Psoas muscle (tissue), 7 donors: ENCODE measurements at regions not wholly inside any gene's neighbourhood (a gene's known extent, or its start where the extent isn't known, plus 50 kb on each side); places are given as distances from the start of the nearest gene placed in this dataset.

ENCODE experiments used
- ATAC-seq, 4 donors: fragments of 200-7000 bp; cut with Tn5 transposase; one replicate each; pipeline ENCODE4 v1.9.1; 2020; ENCODE audit warnings: moderate library complexity in 3 of 4, mild to moderate bottlenecking in 2 of 4
- DNase-seq, 2 donors: peaks; one replicate each; pipeline ENCODE4 v3.0.0-alpha.2; 2020
- H3K27ac ChIP-seq: fragments of 200-600 bp; one replicate; pipeline ENCODE4 v1.8.0; 2022
- H3K27me3 ChIP-seq, 3 donors: fragments of 200-600 bp in 1 of 3; one replicate each; pipeline versions ENCODE4 v1.6.1 to v1.8.0; 2013 to 2022; ENCODE audit warnings: low read length in 2 of 3, mild to moderate bottlenecking in 2 of 3, moderate library complexity in 1 of 3; ENCODE audit not compliant: insufficient read depth in 3 of 3
- H3K36me3 ChIP-seq, 2 donors: fragments of 200-600 bp in 1 of 2; one replicate each; pipeline versions ENCODE4 v1.6.1 to v1.8.0; 2013 to 2022; ENCODE audit warnings: low read depth in 1 of 2, mild to moderate bottlenecking in 1 of 2, moderate library complexity in 1 of 2; ENCODE audit not compliant: insufficient read depth in 1 of 2
- H3K4me1 ChIP-seq: fragments of 200-600 bp; one replicate; pipeline ENCODE4 v1.8.0; 2022
- H3K4me3 ChIP-seq: fragments of 200-600 bp; one replicate; pipeline ENCODE4 v1.8.0; 2022; ENCODE audit warnings: mild to moderate bottlenecking
- H3K9me3 ChIP-seq: fragments of 200-600 bp; one replicate; pipeline ENCODE4 v1.8.0; 2022
- CTCF ChIP-seq: fragments of 200-600 bp; IDR thresholded peaks from one replicate; pipeline ENCODE4 v1.8.0; 2022; ENCODE audit warnings: antibody characterized with exemption
- WGBS, 3 donors: extraction: QIAGEN DNeasy Blood & Tissue Kit; methylation state at CpG; one replicate each; pipeline versions ENCODE4 v1.1.6 to v1.1.7; 2013; 5-methylcytosine and 5-hydroxymethylcytosine counted together
- intact Hi-C, 2 donors: fragments of 100-400 bp; cut with DNase I; formaldehyde crosslinking; loops; one replicate each; pipeline versions ENCODE4 v1.11.0 to v1.14.2; 2022
- donor health status: healthy with polysubstance abuse.
- donor health status: DM: no; HTN: no; CAD: no; lungs with moderate emphysema.
- donor health status: Bipolar disorder and iron deficiency.
- donor health status: healthy.
- donor health status: DM: yes; HTN: yes; CAD: no.
- donor health status: DM: no; HTN: no; CAD: no.
- donor health status: DM: yes; HTN: yes; CAD: no.

- DNase-seq (no peak), ATAC-seq (no peak)
- intact Hi-C loops = no loop called here
- Histone ChIP-seq H3K4me3 (no peak overlapping the region), H3K4me1 (no peaks in the 10 kb centered on the region), H3K9me3 (no peaks in the 10 kb centered on the region), H3K27ac (no peak overlapping the region), H3K27me3 (no peaks in the 10 kb centered on the region), H3K36me3 (no peaks in the 10 kb centered on the region)
- 74 to 82% (median 79%) methylated on average over 2 of the region's 2 CpGs for WGBS, 3 donors
- no peak for TF ChIP-seq CTCF
Measured at GRCh38 chr3:31285833-31286486, 246.8 kb upstream of the STT3B start.

GRCh38 chr3:31288224-31288623 lies 244.5 kb upstream of the STT3B start:
- Histone ChIP-seq H3K4me3 (no peak overlapping the region), H3K9me3 (no peaks in the 10 kb centered on the region), H3K27me3 (no peaks in the 10 kb centered on the region), H3K27ac (no peak overlapping the region), H3K36me3 (no peaks in the 10 kb centered on the region), H3K4me1 (no peaks in the 10 kb centered on the region)
- TF ChIP-seq CTCF = no peak
- intact Hi-C loops = no loop called here
- WGBS, 3 donors = 91 to 93% (median 91%) methylated on average over 9 of the region's 9 CpGs
- ATAC-seq (no peak), DNase-seq (no peak)

- Histone ChIP-seq H3K4me1 (no peaks in the 10 kb centered on the region), H3K4me3 (no peak overlapping the region), H3K27ac (no peak overlapping the region), H3K27me3 (no peaks in the 10 kb centered on the region), H3K36me3 (no peaks in the 10 kb centered on the region), H3K9me3 (no peaks in the 10 kb centered on the region)
- DNase-seq = no peak
- intact Hi-C loops = no loop called here
- no peak for TF ChIP-seq CTCF
- ATAC-seq = no peak
- 38 to 47% (median 41%) methylated on average over 8 of the region's 8 CpGs for WGBS, 3 donors
Measured at GRCh38 chr3:31288641-31289100, 244.1 kb upstream of the STT3B start.

DNA sequence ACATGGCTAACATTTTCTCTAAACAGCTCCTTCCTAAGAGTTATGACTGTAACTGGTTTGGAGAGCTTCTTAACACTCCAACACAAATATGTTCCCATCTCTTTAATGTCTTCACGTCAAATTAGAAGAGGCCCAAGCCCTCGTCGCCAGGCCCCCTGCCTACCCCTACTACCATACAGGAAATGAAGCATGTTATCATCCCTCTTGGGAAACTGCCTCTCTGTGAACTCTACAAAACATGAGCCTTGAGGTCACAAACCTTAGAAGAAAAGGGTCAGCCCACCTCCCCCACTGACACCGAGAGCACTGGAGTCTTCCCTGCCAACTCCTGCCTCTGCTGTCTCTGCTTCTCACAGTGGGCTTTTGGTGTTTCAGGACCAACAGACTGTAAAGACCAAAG lies 243.1 kb upstream of the STT3B start:
- Histone ChIP-seq H3K9me3 (no peaks in the 10 kb centered on the region), H3K36me3 (no peaks in the 10 kb centered on the region), H3K4me3 (no peak overlapping the region), H3K4me1 (no peaks in the 10 kb centered on the region), H3K27me3 (no peaks in the 10 kb centered on the region), H3K27ac (no peak overlapping the region)
- no peak for TF ChIP-seq CTCF
- intact Hi-C loops = no loop called here
- 66 to 71% (median 69%) methylated on average over 4 of the region's 4 CpGs for WGBS, 3 donors
- ATAC-seq (no peak), DNase-seq (no peak)

DNA sequence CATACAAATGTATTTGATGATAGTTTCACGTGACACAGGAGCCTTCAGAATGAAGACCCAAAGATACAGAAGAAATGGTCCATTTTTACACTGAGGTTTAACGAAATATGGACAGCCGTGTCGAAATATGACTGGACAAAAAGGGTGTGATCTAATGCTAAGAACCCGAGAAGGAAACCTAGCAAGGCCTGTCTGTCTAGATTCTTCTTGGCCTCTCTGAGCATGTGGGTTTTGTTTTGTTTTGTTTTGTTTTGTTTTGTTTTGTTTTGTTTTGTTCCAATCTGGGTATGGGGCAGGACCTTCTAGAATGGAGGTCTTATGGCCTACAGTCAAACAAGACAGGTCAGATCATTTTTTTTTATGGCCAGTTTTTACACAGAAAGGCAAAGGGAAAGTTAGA lies 242.7 kb upstream of the STT3B start:
- intact Hi-C loops = no loop called here
- Histone ChIP-seq H3K4me3 (no peak overlapping the region), H3K36me3 (no peaks in the 10 kb centered on the region), H3K27me3 (no peaks in the 10 kb centered on the region), H3K27ac (no peak overlapping the region), H3K4me1 (no peaks in the 10 kb centered on the region), H3K9me3 (no peaks in the 10 kb centered on the region)
- DNase-seq (no peak), ATAC-seq (no peak)
- TF ChIP-seq CTCF = no peak
- WGBS, 3 donors = 91 to 94% (median 94%) methylated on average over 5 of the region's 5 CpGs
